Thyroid gland (tissue), 4 donors: ENCODE measurements at regions not wholly inside any gene's neighbourhood (a gene's known extent, or its start where the extent isn't known, plus 50 kb on each side); places are given as distances from the start of the nearest gene placed in this dataset.

Experiments used
- CTCF ChIP-seq, 6 experiments: fragments of 200-600 bp in 3 of 6; fragments of 450-650 bp in 3 of 6; sonication (generic) in 3 of 6; IDR thresholded peaks; one replicate each; pipeline ENCODE4 v1.5.1; 2016 to 2019; ENCODE audit warnings: antibody characterized with exemption in 6 of 6, mild to moderate bottlenecking in 2 of 6, inconsistent platforms in 1 of 6, moderate library complexity in 1 of 6
- POLR2A ChIP-seq, 2 donors: fragments of 450-650 bp; IDR thresholded peaks; one replicate each; pipeline ENCODE4 v1.6.1; 2017; ENCODE audit warnings: antibody characterized with exemption in 2 of 2, mild to moderate bottlenecking in 2 of 2, moderate library complexity in 1 of 2

GRCh38 chr15:98522127-98522526, 126.2 kb upstream of the IGF1R start:
- TF ChIP-seq CTCF (IDR thresholded peaks at IDR 0.05) (no peak), POLR2A (IDR thresholded peaks at IDR 0.05) (no peak)
